Smooth muscle cell (in vitro differentiated cells): ENCODE measurements at regions not wholly inside any gene's neighbourhood (a gene's known extent, or its start where the extent isn't known, plus 50 kb on each side); places are given as distances from the start of the nearest gene placed in this dataset.
"Not testable (repeated sequence)": the region's sequence is repeated elsewhere in the genome, so short reads cannot be mapped to it uniquely, and the experiment has no call there.

Source experiments
- DNase-seq: peaks from one replicate; lab custom pipeline; 2025; ENCODE audit not compliant: unreplicated experiment; lab: John Stamatoyannopoulos, UW
- H2AFZ ChIP-seq: fragments of 200-600 bp; sonication (generic); 2 replicates; pipeline ENCODE4 v1.6.0; 2016; ENCODE audit warnings: antibody characterized with exemption, low read depth, mild to moderate bottlenecking
- H3F3A ChIP-seq: fragments of 200-600 bp; sonication (generic); 2 replicates; pipeline ENCODE4 v1.6.0; 2017; ENCODE audit warnings: antibody characterized with exemption, low read depth
- H3K27ac ChIP-seq: fragments of 200-600 bp; sonication (generic); 2 replicates; pipeline ENCODE4 v1.5.1; 2016; ENCODE audit warnings: low read depth, mild to moderate bottlenecking
- H3K27me3 ChIP-seq: fragments of 200-600 bp; sonication (generic); 2 replicates; pipeline ENCODE4 v1.6.1; 2016; ENCODE audit warnings: low read depth, mild to moderate bottlenecking
- H3K36me3 ChIP-seq: fragments of 200-600 bp; sonication (generic); 2 replicates; pipeline ENCODE4 v1.5.1; 2016; ENCODE audit warnings: low read depth
- H3K4me1 ChIP-seq: fragments of 200-600 bp; sonication (generic); 2 replicates; pipeline ENCODE4 v1.5.1; 2016; ENCODE audit warnings: low read depth
- H3K4me2 ChIP-seq: fragments of 200-600 bp; sonication (generic); 2 replicates; pipeline ENCODE4 v1.6.0; 2016; ENCODE audit warnings: mild to moderate bottlenecking
- H3K4me3 ChIP-seq: fragments of 200-600 bp; sonication (generic); 2 replicates; pipeline ENCODE4 v1.5.1; 2016; ENCODE audit warnings: mild to moderate bottlenecking
- H3K79me2 ChIP-seq: fragments of 200-600 bp; sonication (generic); 2 replicates; pipeline ENCODE4 v1.6.0; 2016; ENCODE audit warnings: low read depth, mild to moderate bottlenecking
- H3K9ac ChIP-seq: fragments of 200-600 bp; sonication (generic); 2 replicates; pipeline ENCODE4 v1.6.0; 2016; ENCODE audit warnings: low read depth
- H3K9me3 ChIP-seq: fragments of 200-600 bp; sonication (generic); replicated peaks from 2 replicates; pipeline ENCODE4 v1.5.1; 2016; ENCODE audit warnings: low read depth
- H4K20me1 ChIP-seq: fragments of 200-600 bp; sonication (generic); 2 replicates; pipeline ENCODE4 v1.6.0; 2016; ENCODE audit warnings: low read depth
- CTCF ChIP-seq: fragments of 200-600 bp; sonication (generic); IDR thresholded peaks from 2 replicates; pipeline ENCODE4 v1.5.1; 2017; ENCODE audit warnings: borderline replicate concordance, mild to moderate bottlenecking, antibody characterized with exemption; ENCODE audit not compliant: insufficient read depth, poor library complexity, severe bottlenecking
- WGBS: methylation state at CpG from one replicate; pipeline ENCODE4 v1.1.7; 2016; ENCODE audit warnings: low lambda C conversion rate; 5-methylcytosine and 5-hydroxymethylcytosine counted together

GRCh38 chr5:124536333-124536732, 210.1 kb downstream of the ZNF608 start:
- no peaks in the 10 kb centered on the region for H3K27me3 ChIP-seq
- H3K4me3 ChIP-seq, result no peak overlapping the region
- peak overlapping the region; percentile 45 for H2AFZ ChIP-seq
- H3K4me1 ChIP-seq, result no peaks in the 10 kb centered on the region
- H3K9me3 ChIP-seq, result no peaks in the 10 kb centered on the region
- no peak overlapping the region for H3K4me2 ChIP-seq
- TF ChIP-seq CTCF, result no peak
- no peaks in the 10 kb centered on the region for H3F3A ChIP-seq
- DNase-seq, result no peak
- H3K36me3 ChIP-seq, result no peaks in the 10 kb centered on the region
- no peak overlapping the region for H3K9ac ChIP-seq
- no peaks in the 10 kb centered on the region for H3K79me2 ChIP-seq
- no peak overlapping the region for H3K27ac ChIP-seq
- H4K20me1 ChIP-seq, result no peaks in the 10 kb centered on the region
- 83% methylated on average over 4 of the region's 4 CpGs for WGBS

GRCh38 chr5:124530916-124531315, 215.5 kb downstream of the ZNF608 start:
- Histone ChIP-seq H3K27ac (no peak overlapping the region), H3K36me3 (no peaks in the 10 kb centered on the region), H3K79me2 (no peaks in the 10 kb centered on the region), H3K4me2 (no peak overlapping the region), H3F3A (no peaks in the 10 kb centered on the region), H3K4me3 (no peak overlapping the region), H4K20me1 (no peaks in the 10 kb centered on the region), H3K27me3 (no peaks in the 10 kb centered on the region), H3K9me3 (no peaks in the 10 kb centered on the region), H2AFZ (no peak overlapping the region), H3K9ac (no peak overlapping the region), H3K4me1 (peaks cover 10% of the 10 kb centered on the region)
- WGBS, result 95% methylated on average over 1 of the region's 1 CpG
- no peak for TF ChIP-seq CTCF
- DNase-seq, result no peak

- WGBS, result 63% methylated on average over 2 of the region's 2 CpGs
- no peak overlapping the region for H3K4me3 ChIP-seq
- H2AFZ ChIP-seq, result no peak overlapping the region
- no peaks in the 10 kb centered on the region for H4K20me1 ChIP-seq
- no peaks in the 10 kb centered on the region for H3K79me2 ChIP-seq
- no peaks in the 10 kb centered on the region for H3K27me3 ChIP-seq
- no peak overlapping the region for H3K27ac ChIP-seq
- H3K36me3 ChIP-seq, result no peaks in the 10 kb centered on the region
- H3F3A ChIP-seq, result no peaks in the 10 kb centered on the region
- TF ChIP-seq CTCF, result no peak
- H3K9ac ChIP-seq, result no peak overlapping the region
- H3K4me1 ChIP-seq, result peaks cover 10% of the 10 kb centered on the region
- H3K4me2 ChIP-seq, result no peak overlapping the region
- no peaks in the 10 kb centered on the region for H3K9me3 ChIP-seq
- DNase-seq, result no peak
Observed at GRCh38 chr5:124528838-124529237, 217.6 kb downstream of the ZNF608 start.

GRCh38 chr5:124527220-124527991, 219.0 kb downstream of the ZNF608 start:
- H3K4me1 ChIP-seq, result peaks cover 10% of the 10 kb centered on the region
- H3K9me3 ChIP-seq, result no peaks in the 10 kb centered on the region
- H3K36me3 ChIP-seq, result no peaks in the 10 kb centered on the region
- H2AFZ ChIP-seq, result peak overlapping the region; percentile 15
- no peak overlapping the region for H3K9ac ChIP-seq
- H3K4me3 ChIP-seq, result no peak overlapping the region
- H3K27me3 ChIP-seq, result no peaks in the 10 kb centered on the region
- no peaks in the 10 kb centered on the region for H4K20me1 ChIP-seq
- peak overlapping the region; percentile 36 for H3K4me2 ChIP-seq
- H3K27ac ChIP-seq, result no peak overlapping the region
- no peaks in the 10 kb centered on the region for H3K79me2 ChIP-seq
- DNase-seq, result no peak
- no peak for TF ChIP-seq CTCF
- H3F3A ChIP-seq, result no peaks in the 10 kb centered on the region
- WGBS, result 37% methylated on average over 8 of the region's 8 CpGs

- H3K9ac ChIP-seq, DNase-seq, H3K9me3 ChIP-seq, H2AFZ ChIP-seq, H3K79me2 ChIP-seq, H3F3A ChIP-seq, H4K20me1 ChIP-seq, H3K4me3 ChIP-seq, H3K27me3 ChIP-seq, H3K4me2 ChIP-seq, H3K36me3 ChIP-seq, H3K27ac ChIP-seq: not testable (repeated sequence)
- 96% methylated on average over 3 of the region's 4 CpGs for WGBS
- peaks cover 10% of the 10 kb centered on the region for H3K4me1 ChIP-seq
Observed at GRCh38 chr5:124526079-124526478, 220.4 kb downstream of the ZNF608 start.
